ENCODE measurements at regions not wholly inside any gene's neighbourhood (a gene's known extent, or its start where the extent isn't known, plus 50 kb on each side); places are given as distances from the start of the nearest gene placed in this dataset.
A peak's percentile ranks its signal among the peaks of the same experiment; 100 is the strongest.

GRCh38 chr2:215658635-215659305, 222.9 kb upstream of the FN1 start:
- FAIRE-seq, result no peak
- no peaks in the 10 kb centered on the region for H3K36me3 ChIP-seq (ENCODE audit: control insufficient read depth in 2 of 3, insufficient read depth in 3 of 3, low read length in 3 of 3)
- intact Hi-C loops (cut with DNase I), result no loop called here
- no peaks in the 10 kb centered on the region for H3K27me3 ChIP-seq (ENCODE audit: control insufficient read depth, insufficient read depth, low read length)
- TF ChIP-seq CTCF (IDR thresholded peaks at IDR 0.05; ENCODE audit: borderline replicate concordance, extremely low read depth, insufficient read depth), result no peak
- no peak overlapping the region for H3K4me3 ChIP-seq (ENCODE audit: low read length in 3 of 3)
- H3K9me3 ChIP-seq (ENCODE audit: control insufficient read depth in 2 of 3, insufficient read depth in 1 of 3, low read length in 3 of 3), result no peaks in the 10 kb centered on the region
- H3K27ac ChIP-seq (ENCODE audit: low read depth in 2 of 2, low read length in 2 of 2), result no peak overlapping the region
- no peak overlapping the region for H3K9ac ChIP-seq (ENCODE audit: low read length in 3 of 3)
- no peak for DNase-seq
- H3K4me1 ChIP-seq (ENCODE audit: control insufficient read depth in 2 of 3, insufficient read depth in 2 of 3, low read depth in 1 of 3, low read length in 3 of 3), result no peaks in the 10 kb centered on the region

- H3K36me3 ChIP-seq (ENCODE audit: control insufficient read depth in 2 of 3, insufficient read depth in 3 of 3, low read length in 3 of 3), result no peaks in the 10 kb centered on the region
- H3K9ac ChIP-seq (ENCODE audit: low read length in 3 of 3), result no peak overlapping the region
- H3K4me3 ChIP-seq (ENCODE audit: low read length in 3 of 3), result no peak overlapping the region
- FAIRE-seq, result no peak
- no peak for DNase-seq
- TF ChIP-seq CTCF (IDR thresholded peaks at IDR 0.05; ENCODE audit: borderline replicate concordance, extremely low read depth, insufficient read depth), result no peak
- intact Hi-C loops (cut with DNase I), result no loop called here
- H3K27me3 ChIP-seq (ENCODE audit: control insufficient read depth, insufficient read depth, low read length), result no peaks in the 10 kb centered on the region
- no peak overlapping the region for H3K27ac ChIP-seq (ENCODE audit: low read depth in 2 of 2, low read length in 2 of 2)
- H3K9me3 ChIP-seq (ENCODE audit: control insufficient read depth in 2 of 3, insufficient read depth in 1 of 3, low read length in 3 of 3), result no peaks in the 10 kb centered on the region
- no peaks in the 10 kb centered on the region for H3K4me1 ChIP-seq (ENCODE audit: control insufficient read depth in 2 of 3, insufficient read depth in 2 of 3, low read depth in 1 of 3, low read length in 3 of 3)
These were observed 222.0 kb upstream of the FN1 start for GRCh38 chr2:215657844-215658243.

GRCh38 chr2:215654148-215654819, 218.4 kb upstream of the FN1 start:
- FAIRE-seq, result no peak
- no peak overlapping the region for H3K9ac ChIP-seq (ENCODE audit: low read length in 3 of 3)
- intact Hi-C loops (cut with DNase I), result no loop called here

More at GRCh38 chr2:215654148-215654819, 218.4 kb upstream of the FN1 start:
- no peaks in the 10 kb centered on the region for H3K4me1 ChIP-seq (ENCODE audit: control insufficient read depth in 2 of 3, insufficient read depth in 2 of 3, low read depth in 1 of 3, low read length in 3 of 3)
- H3K9me3 ChIP-seq (ENCODE audit: control insufficient read depth in 2 of 3, insufficient read depth in 1 of 3, low read length in 3 of 3), result no peaks in the 10 kb centered on the region
- peak in 1 of 5 donors; percentile 38 for DNase-seq
- H3K4me3 ChIP-seq (ENCODE audit: low read length in 3 of 3), result no peak overlapping the region
- no peaks in the 10 kb centered on the region for H3K36me3 ChIP-seq (ENCODE audit: control insufficient read depth in 2 of 3, insufficient read depth in 3 of 3, low read length in 3 of 3)
- no peak for TF ChIP-seq CTCF (IDR thresholded peaks at IDR 0.05; ENCODE audit: borderline replicate concordance, extremely low read depth, insufficient read depth)
- no peak overlapping the region for H3K27ac ChIP-seq (ENCODE audit: low read depth in 2 of 2, low read length in 2 of 2)
- no peaks in the 10 kb centered on the region for H3K27me3 ChIP-seq (ENCODE audit: control insufficient read depth, insufficient read depth, low read length)
